H9 (cell line): ENCODE measurements at regions not wholly inside any gene's neighbourhood (a gene's known extent, or its start where the extent isn't known, plus 50 kb on each side); places are given as distances from the start of the nearest gene placed in this dataset.
A peak's percentile ranks its signal among the peaks of the same experiment; 100 is the strongest.

Experiments
- DNase-seq: peaks from one replicate; pipeline ENCODE4 v3.0.0-alpha.2; 2017
- H2AFZ ChIP-seq: one replicate; pipeline ENCODE4 v1.6.1; 2013; ENCODE audit warnings: mild to moderate bottlenecking, low read length, control low read depth, moderate library complexity
- H2AK5ac ChIP-seq: 2 replicates; pipeline ENCODE4 v1.6.1; 2013; ENCODE audit warnings: low read length, control low read depth, mixed read lengths; ENCODE audit not compliant: insufficient read length
- H2BK120ac ChIP-seq: one replicate; pipeline ENCODE4 v1.6.1; 2013; ENCODE audit warnings: low read depth, mild to moderate bottlenecking, low read length, control low read depth, inconsistent platforms; ENCODE audit not compliant: poor library complexity, severe bottlenecking
- H2BK12ac ChIP-seq: 2 replicates; pipeline ENCODE4 v1.6.1; 2013; ENCODE audit warnings: low read length, control low read depth, mixed read lengths, low read depth; ENCODE audit not compliant: insufficient read length
- H2BK15ac ChIP-seq: 2 replicates; pipeline ENCODE4 v1.6.1; 2013; ENCODE audit warnings: low read depth, low read length, control low read depth
- H2BK20ac ChIP-seq: one replicate; pipeline ENCODE4 v1.6.1; 2013; ENCODE audit warnings: low read depth, mild to moderate bottlenecking, low read length, control low read depth, inconsistent platforms; ENCODE audit not compliant: poor library complexity, severe bottlenecking
- H2BK5ac ChIP-seq: 2 replicates; pipeline ENCODE4 v1.6.1; 2013; ENCODE audit warnings: low read length, control low read depth, mixed read lengths; ENCODE audit not compliant: insufficient read length
- H3K14ac ChIP-seq: 2 replicates; pipeline ENCODE4 v1.6.1; 2013; ENCODE audit warnings: low read length, control low read depth; ENCODE audit not compliant: insufficient read depth
- H3K18ac ChIP-seq: 2 replicates; pipeline ENCODE4 v1.6.1; 2013; ENCODE audit warnings: low read depth, mild to moderate bottlenecking, mixed read lengths, low read length, control low read depth; ENCODE audit not compliant: insufficient read length
- H3K23ac ChIP-seq: 2 replicates; pipeline ENCODE4 v1.6.1; 2013; ENCODE audit warnings: low read length, control low read depth, mixed read lengths, low read depth; ENCODE audit not compliant: insufficient read length
- H3K23me2 ChIP-seq: 2 replicates; pipeline ENCODE4 v1.6.1; 2013; ENCODE audit warnings: low read depth, mild to moderate bottlenecking, mixed read lengths, low read length, control low read depth; ENCODE audit not compliant: insufficient read length, poor library complexity, severe bottlenecking
- H3K27ac ChIP-seq: 2 replicates; pipeline ENCODE4 v1.5.1; 2013; ENCODE audit warnings: low read length, control low read depth, mixed read lengths, low read depth; ENCODE audit not compliant: insufficient read length
- H3K27me3 ChIP-seq: 2 replicates; pipeline ENCODE4 v1.6.1; 2013; ENCODE audit warnings: low read length, control low read depth, inconsistent platforms; ENCODE audit not compliant: insufficient read depth
- H3K4ac ChIP-seq: 2 replicates; pipeline ENCODE4 v1.6.1; 2013; ENCODE audit warnings: low read depth, mild to moderate bottlenecking, control low read depth, inconsistent platforms, low read length, moderate library complexity
- H3K4me1 ChIP-seq: 2 replicates; pipeline ENCODE4 v1.6.1; 2013; ENCODE audit warnings: low read length, control low read depth, inconsistent platforms; ENCODE audit not compliant: insufficient read depth
- H3K4me2 ChIP-seq: 2 replicates; pipeline ENCODE4 v1.6.1; 2013; ENCODE audit warnings: low read length, control low read depth, mixed read lengths; ENCODE audit not compliant: insufficient read length, insufficient read depth
- H3K56ac ChIP-seq: 2 replicates; pipeline ENCODE4 v1.6.1; 2013; ENCODE audit warnings: low read depth, mild to moderate bottlenecking, mixed read lengths, low read length, control low read depth; ENCODE audit not compliant: insufficient read length
- H3K79me1 ChIP-seq: 2 replicates; pipeline ENCODE4 v1.6.1; 2013; ENCODE audit warnings: low read depth, mild to moderate bottlenecking, moderate library complexity, low read length, control low read depth, inconsistent platforms; ENCODE audit not compliant: insufficient read depth, poor library complexity, severe bottlenecking
- H3K79me2 ChIP-seq: 2 replicates; pipeline ENCODE4 v1.6.1; 2013; ENCODE audit warnings: low read length, control low read depth, inconsistent platforms; ENCODE audit not compliant: insufficient read depth
- H3K9ac ChIP-seq: 2 replicates; pipeline ENCODE4 v1.6.1; 2013; ENCODE audit warnings: low read length, control low read depth, mixed read lengths; ENCODE audit not compliant: insufficient read length; ENCODE audit errors: extremely low read depth
- H3K9me3 ChIP-seq: one replicate; pipeline ENCODE4 v1.6.1; 2013; ENCODE audit warnings: low read depth, low read length, inconsistent platforms; ENCODE audit not compliant: control insufficient read depth
- H3T11ph ChIP-seq: one replicate; pipeline ENCODE4 v1.6.1; 2013; ENCODE audit warnings: mild to moderate bottlenecking, low read length, control low read depth, inconsistent platforms
- H4K20me1 ChIP-seq: one replicate; pipeline ENCODE4 v1.6.1; 2013; ENCODE audit not compliant: control insufficient read depth, insufficient read length, insufficient read depth
- H4K5ac ChIP-seq: 2 replicates; pipeline ENCODE4 v1.6.1; 2013; ENCODE audit warnings: low read depth, mild to moderate bottlenecking, mixed read lengths, low read length, control low read depth; ENCODE audit not compliant: insufficient read length
- H4K8ac ChIP-seq: replicated peaks from 2 replicates; pipeline ENCODE4 v1.6.1; 2013; ENCODE audit warnings: low read length, control low read depth, mixed read lengths, low read depth; ENCODE audit not compliant: insufficient read length
- H4K91ac ChIP-seq: 2 replicates; pipeline ENCODE4 v1.6.1; 2013; ENCODE audit warnings: low read depth, mild to moderate bottlenecking, moderate library complexity, mixed read lengths, low read length, control low read depth; ENCODE audit not compliant: insufficient read length
- H3K27ac Mint-ChIP-seq, 3 experiments: 2 replicates in 2 of 3; 3 replicates in 1 of 3; pipeline ENCODE4 v1.8.0; 2020 to 2021; ENCODE audit warnings: mixed read lengths in 3 of 3, mild to moderate bottlenecking in 1 of 3, moderate library complexity in 1 of 3
- H3K27me3 Mint-ChIP-seq: 2 replicates; pipeline ENCODE4 v1.8.0; 2021; ENCODE audit warnings: low read depth, mild to moderate bottlenecking, moderate library complexity, mixed read lengths
- H3K36me3 Mint-ChIP-seq, 3 experiments: 2 replicates in 2 of 3; 3 replicates in 1 of 3; pipeline ENCODE4 v1.8.0; 2020 to 2021; ENCODE audit warnings: low read depth in 3 of 3, mixed read lengths in 3 of 3; ENCODE audit not compliant: insufficient read depth in 1 of 3
- H3K4me1 Mint-ChIP-seq, 2 experiments: 2 replicates each; pipeline ENCODE4 v1.8.0; 2020; ENCODE audit warnings: mixed read lengths in 2 of 2
- H3K4me3 Mint-ChIP-seq, 2 experiments: 2 replicates in 1 of 2; 3 replicates in 1 of 2; pipeline ENCODE4 v1.8.0; 2020 to 2021; ENCODE audit warnings: mild to moderate bottlenecking in 2 of 2, mixed read lengths in 2 of 2, moderate library complexity in 1 of 2
- H3K9me3 Mint-ChIP-seq, 2 experiments: 2 replicates in 1 of 2; 3 replicates in 1 of 2; pipeline ENCODE4 v1.8.0; 2020; ENCODE audit warnings: mild to moderate bottlenecking in 2 of 2, mixed read lengths in 2 of 2, moderate library complexity in 1 of 2
- WGBS: extraction: QIAGEN DNeasy Blood & Tissue Kit; methylation state at CpG from one replicate; pipeline ENCODE4 v1.1.7; 2013; ENCODE audit warnings: missing lambda C conversion rate, low lambda C conversion rate, mixed read lengths; ENCODE audit not compliant: insufficient read length; ENCODE audit errors: extremely low coverage; 5-methylcytosine and 5-hydroxymethylcytosine counted together
- TF ChIP-seq, protein P1 (sequence below): fragments of 200-600 bp; sonication (generic); conservative IDR thresholded peaks from 3 replicates; pipeline ENCODE4 v1.8.0; 2021; ENCODE audit warnings: antibody characterized with exemption, mild to moderate bottlenecking

DNA sequence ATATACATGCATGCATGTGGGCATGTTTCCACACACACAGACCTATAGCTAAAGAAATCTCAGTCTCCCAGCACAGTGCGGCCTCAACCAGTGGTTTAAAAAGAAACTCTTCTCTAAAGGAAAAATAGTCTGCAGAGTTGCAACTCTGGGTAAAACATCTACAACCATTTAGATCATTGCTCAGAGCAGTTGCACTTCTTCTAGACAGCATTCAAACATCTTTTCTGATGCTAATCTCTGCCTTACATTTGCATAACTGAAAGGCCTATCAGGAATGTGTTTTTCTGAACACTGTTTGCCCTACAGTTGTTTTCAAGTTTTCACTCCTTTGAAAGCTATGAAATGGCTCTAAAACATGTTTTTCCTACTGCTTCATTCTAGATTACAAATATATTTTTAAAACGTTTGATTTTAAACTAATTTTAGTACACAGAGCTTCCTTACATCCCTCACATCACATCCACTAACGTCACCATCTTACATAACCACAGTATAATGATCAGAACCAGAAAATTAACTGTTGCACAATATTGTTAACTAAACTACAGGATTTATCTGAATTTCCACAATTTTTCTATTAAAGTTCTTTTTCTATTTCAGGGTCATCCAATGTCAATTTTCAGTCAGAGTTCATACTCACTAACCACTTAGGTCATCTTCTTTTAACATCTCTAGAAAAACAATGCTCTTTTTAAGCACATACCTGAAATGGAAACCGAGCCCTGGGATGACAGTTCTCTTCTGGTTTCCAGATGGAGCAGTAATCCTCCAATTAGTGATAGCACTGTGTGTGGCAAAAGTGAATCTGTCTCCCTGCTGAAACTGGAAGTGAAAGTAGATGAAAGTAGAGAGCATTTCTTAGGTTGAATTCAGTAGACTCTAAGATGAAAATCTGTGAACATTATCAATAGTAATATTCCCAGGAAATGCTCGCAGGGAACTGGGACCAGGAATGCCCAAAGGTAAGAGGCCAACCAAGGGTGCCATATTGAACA, 501.6 kb upstream of the GCFC2 start:
- Histone ChIP-seq H2AFZ (no peak overlapping the region), H2BK15ac (no peak overlapping the region), H3K27me3 (no peaks in the 10 kb centered on the region), H4K5ac (no peak overlapping the region), H3K4me2 (no peak overlapping the region), H3K14ac (no peak overlapping the region), H3K56ac (no peak overlapping the region), H3K18ac (no peak overlapping the region), H2BK5ac (no peak overlapping the region), H3T11ph (no peak overlapping the region), H3K4me1 (no peaks in the 10 kb centered on the region), H4K91ac (no peak overlapping the region), H2BK120ac (no peak overlapping the region), H2BK20ac (no peak overlapping the region), H3K9me3 (no peaks in the 10 kb centered on the region), H3K23ac (no peak overlapping the region), H3K23me2 (no peaks in the 10 kb centered on the region), H3K27ac (no peak overlapping the region), H3K79me2 (no peaks in the 10 kb centered on the region), H4K20me1 (no peaks in the 10 kb centered on the region), H3K9ac (no peak overlapping the region), H2AK5ac (no peak overlapping the region), H4K8ac (no peak overlapping the region), H2BK12ac (no peak overlapping the region), H3K79me1 (no peaks in the 10 kb centered on the region), H3K4ac (no peak overlapping the region)
- WGBS, result 100% methylated on average over 1 of the region's 5 CpGs
- TF ChIP-seq, protein P1, sequence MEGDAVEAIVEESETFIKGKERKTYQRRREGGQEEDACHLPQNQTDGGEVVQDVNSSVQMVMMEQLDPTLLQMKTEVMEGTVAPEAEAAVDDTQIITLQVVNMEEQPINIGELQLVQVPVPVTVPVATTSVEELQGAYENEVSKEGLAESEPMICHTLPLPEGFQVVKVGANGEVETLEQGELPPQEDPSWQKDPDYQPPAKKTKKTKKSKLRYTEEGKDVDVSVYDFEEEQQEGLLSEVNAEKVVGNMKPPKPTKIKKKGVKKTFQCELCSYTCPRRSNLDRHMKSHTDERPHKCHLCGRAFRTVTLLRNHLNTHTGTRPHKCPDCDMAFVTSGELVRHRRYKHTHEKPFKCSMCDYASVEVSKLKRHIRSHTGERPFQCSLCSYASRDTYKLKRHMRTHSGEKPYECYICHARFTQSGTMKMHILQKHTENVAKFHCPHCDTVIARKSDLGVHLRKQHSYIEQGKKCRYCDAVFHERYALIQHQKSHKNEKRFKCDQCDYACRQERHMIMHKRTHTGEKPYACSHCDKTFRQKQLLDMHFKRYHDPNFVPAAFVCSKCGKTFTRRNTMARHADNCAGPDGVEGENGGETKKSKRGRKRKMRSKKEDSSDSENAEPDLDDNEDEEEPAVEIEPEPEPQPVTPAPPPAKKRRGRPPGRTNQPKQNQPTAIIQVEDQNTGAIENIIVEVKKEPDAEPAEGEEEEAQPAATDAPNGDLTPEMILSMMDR, result no peak
- no peak overlapping the region for H3K4me3 Mint-ChIP-seq
- peak overlapping the region in 2 of 3 experiments; percentile 37 to 42; a peak in 3 of 7 replicates for H3K27ac Mint-ChIP-seq
- H3K9me3 Mint-ChIP-seq, result no peaks in the 10 kb centered on the region; a peak in 1 of 5 replicates
- H3K27me3 Mint-ChIP-seq, result no peaks in the 10 kb centered on the region
- H3K4me1 Mint-ChIP-seq, result peaks cover 15 to 22% of the 10 kb centered on the region in 2 experiments
- DNase-seq, result no peak
- H3K36me3 Mint-ChIP-seq, result no peaks in the 10 kb centered on the region; a peak in 1 of 7 replicates
